ENCODE measurements at regions not wholly inside any gene's neighbourhood (a gene's known extent, or its start where the extent isn't known, plus 50 kb on each side); places are given as distances from the start of the nearest gene placed in this dataset.

DNA sequence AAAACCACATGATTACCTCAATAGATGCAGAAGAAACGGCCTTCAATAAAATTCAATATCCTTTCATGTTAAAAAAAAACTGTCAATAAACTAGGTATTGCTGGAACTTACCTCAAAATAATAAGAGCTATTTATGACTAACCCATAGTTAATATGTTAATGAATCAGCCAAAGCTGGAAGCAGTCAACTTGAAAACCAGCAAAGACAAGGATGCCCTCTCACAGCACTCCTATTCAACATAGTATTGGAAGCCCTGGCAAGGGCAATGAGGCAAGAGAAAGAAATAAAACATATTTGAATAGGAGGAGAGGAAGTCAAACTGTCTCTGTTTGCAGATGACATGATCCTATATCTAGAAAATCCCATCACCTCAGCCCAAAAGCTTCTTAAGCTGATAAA is 456.1 kb downstream of the OCA2 start (continued):
- TF ChIP-seq ZSCAN29 (CRISPR knock-in tag; conservative IDR thresholded peaks at IDR 0.05) (no peak), PCBP2 (optimal IDR thresholded peaks at IDR 0.05; ENCODE audit: low read depth, low read length, poor library complexity, severe bottlenecking) (no peak), HOXA5 (CRISPR knock-in tag; IDR thresholded peaks at IDR 0.05) (no peak), ZNF460 (CRISPR knock-in tag; IDR thresholded peaks at IDR 0.05; ENCODE audit: borderline replicate concordance) (no peak)

DNA sequence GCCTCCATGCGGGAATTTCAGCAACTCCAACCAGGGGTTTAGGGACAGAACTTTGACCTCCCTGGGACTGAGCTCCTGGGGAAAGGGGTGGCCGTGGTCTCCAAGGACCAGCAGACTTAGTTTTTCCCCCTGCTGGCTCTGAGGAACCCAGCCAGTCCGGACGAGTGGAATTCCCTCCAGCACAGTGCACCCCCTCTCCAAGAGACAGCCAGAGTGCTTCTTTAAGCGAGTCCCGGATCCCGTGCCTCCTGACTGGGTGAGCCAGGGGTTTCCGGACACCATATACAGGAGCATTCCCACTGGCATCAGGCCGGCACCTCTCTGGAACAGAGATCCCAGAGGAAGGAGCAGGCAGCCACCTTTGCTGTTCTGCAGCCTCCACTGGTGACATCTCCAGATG is 459.5 kb downstream of the OCA2 start:
- in situ Hi-C loops (cut with HindIII; ENCODE audit: extremely low pct_ligation_motif_present, low pct_unique_long_range_greater_than_20kb): no loop called here

More for the DNA sequence above, 459.5 kb downstream of the OCA2 start:
- WGBS (ENCODE audit: low lambda C conversion rate): 0% methylated on average over 5 of the region's 9 CpGs
- ATAC-seq: no peak
- H3K4me2 ChIP-seq (ENCODE audit: low read depth, low read length): no peak overlapping the region
- H3K79me2 ChIP-seq (ENCODE audit: insufficient read depth, low read length): no peaks in the 10 kb centered on the region
- DNase-seq (ENCODE audit: low spot score): no peak
- H3K9me3 ChIP-seq (ENCODE audit: low read length): peaks cover 14% of the 10 kb centered on the region; the same call in 1 of the 2 replicates
- no peaks in the 10 kb centered on the region for H4K20me1 ChIP-seq (ENCODE audit: insufficient read depth, low read length)
- ChIA-PET CTCF (ENCODE audit: low intra/inter-chr PET ratio, low total read pairs) (no interaction called here), POLR2A (no interaction called here)
- no peak overlapping the region for H2AFZ ChIP-seq (ENCODE audit: low read length)
- no peak for FAIRE-seq
- BruUV-seq (replicated peaks): no TSS peak
- no peak overlapping the region for H3K9ac ChIP-seq (ENCODE audit: insufficient read depth, low read depth, low read length)
- H3K27me3 ChIP-seq (ENCODE audit: control insufficient read depth in 1 of 2, insufficient read depth in 2 of 2, low read length in 2 of 2): no peaks in the 10 kb centered on the region
- no peaks in the 10 kb centered on the region for H3K4me1 ChIP-seq (ENCODE audit: insufficient read depth, low read length)
- H3K4me3 ChIP-seq (replicated peaks in 1 of 3; ENCODE audit: insufficient read depth in 1 of 3, low read depth in 2 of 3, low read length in 3 of 3): no peak overlapping the region
- intact Hi-C loops (cut with micrococcal nuclease; ENCODE audit: unreplicated experiment): no loop called here
- H3K27ac ChIP-seq (ENCODE audit: extremely low read length, insufficient read depth, low read length): no peak overlapping the region
- no peaks in the 10 kb centered on the region for H3K36me3 ChIP-seq (replicated peaks in 1 of 2; ENCODE audit: control insufficient read depth in 1 of 2, insufficient read depth in 2 of 2, low read length in 2 of 2)
- no peak for TF ChIP-seq MBNL3 (CRISPR knock-in tag; conservative IDR thresholded peaks at IDR 0.05)
- no peak for TF ChIP-seq ZNF207 (IDR thresholded peaks at IDR 0.05; ENCODE audit: borderline replicate concordance)
- no peak for TF ChIP-seq ZNF24 (IDR thresholded peaks at IDR 0.05)
- no peak for TF ChIP-seq IRF9 (CRISPR knock-in tag; IDR thresholded peaks at IDR 0.05; ENCODE audit: borderline replicate concordance)
- TF ChIP-seq, protein P1, sequence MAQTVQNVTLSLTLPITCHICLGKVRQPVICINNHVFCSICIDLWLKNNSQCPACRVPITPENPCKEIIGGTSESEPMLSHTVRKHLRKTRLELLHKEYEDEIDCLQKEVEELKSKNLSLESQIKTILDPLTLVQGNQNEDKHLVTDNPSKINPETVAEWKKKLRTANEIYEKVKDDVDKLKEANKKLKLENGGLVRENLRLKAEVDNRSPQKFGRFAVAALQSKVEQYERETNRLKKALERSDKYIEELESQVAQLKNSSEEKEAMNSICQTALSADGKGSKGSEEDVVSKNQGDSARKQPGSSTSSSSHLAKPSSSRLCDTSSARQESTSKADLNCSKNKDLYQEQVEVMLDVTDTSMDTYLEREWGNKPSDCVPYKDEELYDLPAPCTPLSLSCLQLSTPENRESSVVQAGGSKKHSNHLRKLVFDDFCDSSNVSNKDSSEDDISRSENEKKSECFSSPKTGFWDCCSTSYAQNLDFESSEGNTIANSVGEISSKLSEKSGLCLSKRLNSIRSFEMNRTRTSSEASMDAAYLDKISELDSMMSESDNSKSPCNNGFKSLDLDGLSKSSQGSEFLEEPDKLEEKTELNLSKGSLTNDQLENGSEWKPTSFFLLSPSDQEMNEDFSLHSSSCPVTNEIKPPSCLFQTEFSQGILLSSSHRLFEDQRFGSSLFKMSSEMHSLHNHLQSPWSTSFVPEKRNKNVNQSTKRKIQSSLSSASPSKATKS (CRISPR knock-in tag; IDR thresholded peaks at IDR 0.05): no peak
- TF ChIP-seq, protein P2, sequence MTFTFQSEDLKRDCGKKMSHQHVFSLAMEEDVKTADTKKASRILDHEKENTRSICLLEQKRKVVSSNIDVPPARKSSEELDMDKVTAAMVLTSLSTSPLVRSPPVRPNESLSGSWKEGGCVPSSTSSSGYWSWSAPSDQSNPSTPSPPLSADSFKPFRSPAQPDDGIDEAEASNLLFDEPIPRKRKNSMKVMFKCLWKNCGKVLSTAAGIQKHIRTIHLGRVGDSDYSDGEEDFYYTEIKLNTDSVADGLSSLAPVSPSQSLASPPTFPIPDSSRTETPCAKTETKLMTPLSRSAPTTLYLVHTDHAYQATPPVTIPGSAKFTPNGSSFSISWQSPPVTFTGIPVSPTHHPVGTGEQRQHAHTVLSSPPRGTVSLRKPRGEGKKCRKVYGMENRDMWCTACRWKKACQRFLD (CRISPR knock-in tag; IDR thresholded peaks at IDR 0.05; ENCODE audit: borderline replicate concordance): no peak
- no peak for TF ChIP-seq FOXC1 (CRISPR knock-in tag; IDR thresholded peaks at IDR 0.05; ENCODE audit: borderline replicate concordance)
- no peak for TF ChIP-seq NFE2 (CRISPR knock-in tag; IDR thresholded peaks at IDR 0.05)
- TF ChIP-seq AHR (CRISPR knock-in tag; IDR thresholded peaks at IDR 0.05): no peak
- TF ChIP-seq NCOR1 (IDR thresholded peaks at IDR 0.05; ENCODE audit: borderline replicate concordance, low read length): no peak
- no peak for TF ChIP-seq PHB2 (IDR thresholded peaks at IDR 0.05; ENCODE audit: partially characterized antibody)
- TF ChIP-seq REL (CRISPR knock-in tag; conservative IDR thresholded peaks at IDR 0.05): no peak
- no peak for TF ChIP-seq ZNF362 (CRISPR knock-in tag; IDR thresholded peaks at IDR 0.05; ENCODE audit: borderline replicate concordance)
- no peak for TF ChIP-seq HDAC6 (IDR thresholded peaks at IDR 0.05; ENCODE audit: low read depth, low read length)
- TF ChIP-seq NFRKB (IDR thresholded peaks at IDR 0.05): no peak
- TF ChIP-seq HIVEP1 (CRISPR knock-in tag; IDR thresholded peaks at IDR 0.05): no peak

Measured in HepG2 (cell line).